Natural killer cell (primary cell): ENCODE measurements at regions not wholly inside any gene's neighbourhood (a gene's known extent, or its start where the extent isn't known, plus 50 kb on each side); places are given as distances from the start of the nearest gene placed in this dataset.

ENCODE experiments used
- ATAC-seq, 3 donors: fragments of 150-1000 bp in 2 of 3; fragments of 200-7000 bp in 1 of 3; cut with Tn5 transposase; 1 replicate in 1 of 3; 2 replicates in 2 of 3; pipeline ENCODE4 v1.10.0; 2021; ENCODE audit warnings: mild to moderate bottlenecking in 2 of 3, moderate library complexity in 2 of 3
- DNase-seq, 2 donors: peaks; one replicate each; pipeline versions ENCODE4 v3.0.0 to v3.0.0-alpha.2; 2013 to 2021; ENCODE audit warnings: mixed read lengths in 1 of 2
- H3K27ac ChIP-seq: one replicate; pipeline ENCODE4 v1.5.1; 2013; ENCODE audit warnings: mild to moderate bottlenecking, low read length
- H3K27me3 ChIP-seq: one replicate; pipeline ENCODE4 v1.6.1; 2013; ENCODE audit warnings: low read length; ENCODE audit not compliant: control insufficient read depth, insufficient read depth
- H3K36me3 ChIP-seq: one replicate; pipeline ENCODE4 v1.6.1; 2013; ENCODE audit warnings: low read length; ENCODE audit not compliant: control insufficient read depth, insufficient read depth
- H3K4me1 ChIP-seq: one replicate; pipeline ENCODE4 v1.6.1; 2013; ENCODE audit warnings: low read length; ENCODE audit not compliant: control insufficient read depth, insufficient read depth
- H3K4me3 ChIP-seq: one replicate; pipeline ENCODE4 v1.5.1; 2013; ENCODE audit warnings: low read length
- H3K9me3 ChIP-seq: one replicate; pipeline ENCODE4 v1.6.1; 2013; ENCODE audit warnings: low read length; ENCODE audit not compliant: control insufficient read depth, insufficient read depth
- H3K27ac Mint-ChIP-seq, 2 donors: one replicate each; pipeline ENCODE4 v1.8.0; 2022; ENCODE audit warnings: mild to moderate bottlenecking in 2 of 2, mixed read lengths in 2 of 2, moderate library complexity in 1 of 2
- H3K27me3 Mint-ChIP-seq, 2 donors: one replicate each; pipeline ENCODE4 v1.8.0; 2022; ENCODE audit warnings: low read depth in 2 of 2, mixed read lengths in 2 of 2
- H3K36me3 Mint-ChIP-seq: one replicate; pipeline ENCODE4 v1.8.0; 2022; ENCODE audit warnings: mixed read lengths
- H3K4me1 Mint-ChIP-seq, 2 donors: one replicate each; pipeline ENCODE4 v1.8.0; 2022; ENCODE audit warnings: mixed read lengths in 2 of 2
- H3K4me3 Mint-ChIP-seq: one replicate; pipeline ENCODE4 v1.8.0; 2022; ENCODE audit warnings: mild to moderate bottlenecking, moderate library complexity, mixed read lengths
- H3K9me3 Mint-ChIP-seq, 2 donors: one replicate each; pipeline ENCODE4 v1.8.0; 2022; ENCODE audit warnings: mixed read lengths in 2 of 2
- CTCF ChIP-seq: fragments of 200-600 bp; IDR thresholded peaks from one replicate; pipeline ENCODE4 v1.8.0; 2022; ENCODE audit warnings: antibody characterized with exemption
- WGBS: methylation state at CpG from one replicate; pipeline ENCODE4 v1.1.7; 2013; ENCODE audit warnings: missing lambda C conversion rate; ENCODE audit not compliant: insufficient coverage; 5-methylcytosine and 5-hydroxymethylcytosine counted together
- intact Hi-C: fragments of 100-400 bp; cut with micrococcal nuclease; formaldehyde crosslinking; loops from one replicate; pipeline ENCODE4 v1.14.2; 2022

- no peak overlapping the region for H3K4me3 ChIP-seq
- H3K27ac Mint-ChIP-seq: no peak overlapping the region
- H3K27ac ChIP-seq: no peak overlapping the region
- no peak for ATAC-seq
- peaks cover 27 to 30% of the 10 kb centered on the region in 2 donors for H3K27me3 Mint-ChIP-seq
- no peaks in the 10 kb centered on the region for H3K36me3 ChIP-seq
- TF ChIP-seq CTCF: no peak
- no peaks in the 10 kb centered on the region for H3K4me1 Mint-ChIP-seq
- no peaks in the 10 kb centered on the region for H3K27me3 ChIP-seq
- DNase-seq: no peak
- H3K36me3 Mint-ChIP-seq: no peaks in the 10 kb centered on the region
- intact Hi-C loops: no loop called here
- no peaks in the 10 kb centered on the region for H3K9me3 Mint-ChIP-seq
- H3K4me1 ChIP-seq: no peaks in the 10 kb centered on the region
- WGBS: 79% methylated on average over 3 of the region's 3 CpGs
- H3K4me3 Mint-ChIP-seq: no peak overlapping the region
- H3K9me3 ChIP-seq: no peaks in the 10 kb centered on the region
These were observed 244.6 kb downstream of the B3GLCT start for GRCh38 chr13:31444266-31444856.

DNA sequence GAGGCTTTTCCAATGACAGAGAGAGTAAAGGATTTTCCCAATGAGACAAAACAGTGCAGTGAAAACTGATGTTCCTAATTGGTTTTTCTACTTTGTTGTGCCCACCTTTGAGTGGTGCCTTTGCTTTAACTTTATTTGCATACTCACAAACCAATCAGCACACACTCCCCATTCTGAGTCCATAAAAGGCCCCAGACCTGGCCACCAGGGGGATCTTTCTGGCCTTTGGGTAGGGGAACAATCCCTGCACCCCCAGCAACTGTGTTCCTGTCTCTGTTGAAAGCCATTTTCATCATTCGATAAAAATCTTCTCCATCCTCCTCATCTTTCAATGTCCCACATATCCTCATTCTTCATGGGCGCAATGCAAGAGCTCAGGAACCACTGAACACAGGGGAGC is 252.8 kb downstream of the B3GLCT start:
- Mint-ChIP-seq H3K4me1 (no peaks in the 10 kb centered on the region), H3K4me3 (no peak overlapping the region), H3K9me3 (no peaks in the 10 kb centered on the region), H3K27me3 (peaks cover 10 to 23% of the 10 kb centered on the region in 2 donors), H3K36me3 (no peaks in the 10 kb centered on the region), H3K27ac (no peak overlapping the region)
- Histone ChIP-seq H3K4me1 (no peaks in the 10 kb centered on the region), H3K4me3 (no peak overlapping the region), H3K9me3 (no peaks in the 10 kb centered on the region), H3K36me3 (no peaks in the 10 kb centered on the region), H3K27me3 (no peaks in the 10 kb centered on the region), H3K27ac (no peak overlapping the region)
- WGBS: 97% methylated on average over 2 of the region's 2 CpGs
- intact Hi-C loops: no loop called here
- DNase-seq: no peak
- ATAC-seq: no peak
- no peak for TF ChIP-seq CTCF

- H3K36me3 ChIP-seq: no peaks in the 10 kb centered on the region
These were observed 255.8 kb downstream of the B3GLCT start for GRCh38 chr13:31455581-31455980.

More at GRCh38 chr13:31455581-31455980, 255.8 kb downstream of the B3GLCT start:
- ATAC-seq (no peak), DNase-seq (no peak)
- no peaks in the 10 kb centered on the region for H3K9me3 Mint-ChIP-seq
- H3K27ac Mint-ChIP-seq: no peak overlapping the region
- H3K27ac ChIP-seq: no peak overlapping the region
- H3K27me3 ChIP-seq: no peaks in the 10 kb centered on the region
- no peaks in the 10 kb centered on the region for H3K9me3 ChIP-seq
- TF ChIP-seq CTCF: no peak
- no peaks in the 10 kb centered on the region for H3K36me3 Mint-ChIP-seq
- no peak overlapping the region for H3K4me3 Mint-ChIP-seq
- H3K4me3 ChIP-seq: no peak overlapping the region
- H3K4me1 Mint-ChIP-seq: no peaks in the 10 kb centered on the region
- peaks cover 9 to 16% of the 10 kb centered on the region in 2 donors for H3K27me3 Mint-ChIP-seq
- intact Hi-C loops: no loop called here
- no peaks in the 10 kb centered on the region for H3K4me1 ChIP-seq
